IMR-90 (cell line): ENCODE measurements at regions not wholly inside any gene's neighbourhood (a gene's known extent, or its start where the extent isn't known, plus 50 kb on each side); places are given as distances from the start of the nearest gene placed in this dataset.

Experiments
- ATAC-seq: fragments of 200-7000 bp; cut with Tn5 transposase; 2 replicates; pipeline ENCODE4 v1.9.1; 2020; ENCODE audit warnings: low read depth, mild to moderate bottlenecking, moderate library complexity
- BruUV-seq: library from RNA; stranded (reverse); fragments of 400-500 nt; replicated peaks from 2 replicates; lab custom pipeline; 2021; lab: Mats Ljungman, UMichigan
- CTCF ChIA-PET: fragments of 300-600 bp; formaldehyde crosslinking; extraction: SDS; loops from one replicate; lab custom pipeline; 2021; ENCODE audit warnings: antibody characterized with exemption; lab: Yijun Ruan, JAX
- POLR2A ChIA-PET: fragments of 300-600 bp; sonication (Branson Sonifier 250); formaldehyde crosslinking; loops from one replicate; lab custom pipeline; 2022; ENCODE audit warnings: antibody characterized with exemption; ENCODE audit not compliant: unreplicated experiment; lab: Charles Lee
- DNase-seq: peaks from one replicate; pipeline ENCODE4 v3.0.0; 2013
- H2AFZ ChIP-seq: replicated peaks from 2 replicates; pipeline ENCODE3; 2013; ENCODE audit warnings: low read length, mild to moderate bottlenecking; ENCODE audit not compliant: poor library complexity
- H2AK5ac ChIP-seq: 2 replicates; pipeline ENCODE4 v1.6.1; 2013; ENCODE audit warnings: low read depth, low read length, inconsistent platforms
- H2AK9ac ChIP-seq: replicated peaks from 2 replicates; pipeline ENCODE3; 2013; ENCODE audit warnings: mild to moderate bottlenecking, low read depth, low read length, moderate library complexity; ENCODE audit not compliant: poor library complexity
- H2BK120ac ChIP-seq: 2 replicates; pipeline ENCODE4 v1.6.1; 2013; ENCODE audit warnings: low read depth, low read length, inconsistent platforms
- H2BK15ac ChIP-seq: 3 replicates; pipeline ENCODE4 v1.6.1; 2013; ENCODE audit warnings: low read depth, low read length, inconsistent platforms
- H2BK20ac ChIP-seq: 2 replicates; pipeline ENCODE4 v1.6.1; 2013; ENCODE audit warnings: low read depth, mild to moderate bottlenecking, inconsistent platforms, low read length, moderate library complexity
- H2BK5ac ChIP-seq: 2 replicates; pipeline ENCODE4 v1.6.1; 2013; ENCODE audit warnings: mild to moderate bottlenecking, low read depth, low read length, inconsistent platforms; ENCODE audit not compliant: poor library complexity, severe bottlenecking
- H3K14ac ChIP-seq: replicated peaks from 2 replicates; pipeline ENCODE4 v1.6.1; 2013; ENCODE audit warnings: low read depth, low read length, inconsistent platforms
- H3K18ac ChIP-seq: 2 replicates; pipeline ENCODE4 v1.6.1; 2013; ENCODE audit warnings: low read depth, low read length, control low read depth
- H3K23ac ChIP-seq: 2 replicates; pipeline ENCODE4 v1.6.1; 2013; ENCODE audit warnings: low read depth, low read length, inconsistent platforms
- H3K27ac ChIP-seq: 2 replicates; pipeline ENCODE4 v1.5.1; 2013; ENCODE audit warnings: mild to moderate bottlenecking, control low read depth, low read length; ENCODE audit not compliant: insufficient read depth
- H3K27me3 ChIP-seq: 2 replicates; pipeline ENCODE4 v1.6.1; 2013; ENCODE audit warnings: low read length; ENCODE audit not compliant: control insufficient read depth, insufficient read depth
- H3K36me3 ChIP-seq: 2 replicates; pipeline ENCODE4 v1.6.1; 2013; ENCODE audit warnings: low read length, mixed read lengths; ENCODE audit not compliant: control insufficient read depth, insufficient read depth
- H3K4ac ChIP-seq: 2 replicates; pipeline ENCODE4 v1.6.1; 2013; ENCODE audit warnings: low read depth, low read length, inconsistent platforms
- H3K4me1 ChIP-seq: 2 replicates; pipeline ENCODE4 v1.6.1; 2013; ENCODE audit warnings: low read length, mixed read lengths; ENCODE audit not compliant: control insufficient read depth, insufficient read depth
- H3K4me2 ChIP-seq: 2 replicates; pipeline ENCODE4 v1.6.1; 2013; ENCODE audit warnings: low read depth, mild to moderate bottlenecking, control low read depth, low read length, moderate library complexity
- H3K4me3 ChIP-seq: 2 replicates; pipeline ENCODE4 v1.5.1; 2013; ENCODE audit warnings: low read depth, mild to moderate bottlenecking, control low read depth, low read length, moderate library complexity; ENCODE audit not compliant: insufficient read depth
- H3K56ac ChIP-seq: 2 replicates; pipeline ENCODE4 v1.6.1; 2013; ENCODE audit warnings: low read length, inconsistent platforms; ENCODE audit not compliant: insufficient read depth; ENCODE audit errors: extremely low read depth
- H3K79me1 ChIP-seq, 2 experiments: 2 replicates each; pipeline ENCODE4 v1.6.1; 2013; ENCODE audit warnings: low read length in 2 of 2, inconsistent platforms in 1 of 2, low read depth in 1 of 2
- H3K9ac ChIP-seq: 2 replicates; pipeline ENCODE4 v1.6.1; 2013; ENCODE audit warnings: low read depth, low read length, control low read depth
- H3K9me1 ChIP-seq: 2 replicates; pipeline ENCODE4 v1.6.1; 2013; ENCODE audit warnings: low read length, inconsistent platforms; ENCODE audit not compliant: insufficient read depth
- H3K9me3 ChIP-seq: 2 replicates; pipeline ENCODE4 v1.6.1; 2013; ENCODE audit warnings: low read length; ENCODE audit not compliant: control insufficient read depth, insufficient read depth
- H4K20me1 ChIP-seq: 2 replicates; pipeline ENCODE4 v1.6.1; 2013; ENCODE audit warnings: low read length, inconsistent platforms; ENCODE audit not compliant: insufficient read depth
- H4K5ac ChIP-seq: 2 replicates; pipeline ENCODE4 v1.6.1; 2013; ENCODE audit warnings: mild to moderate bottlenecking, low read depth, low read length, control low read depth
- H4K8ac ChIP-seq, 2 experiments: 2 replicates each; pipeline ENCODE4 v1.6.1; 2013; ENCODE audit warnings: low read depth in 2 of 2, low read length in 2 of 2, control low read depth in 1 of 2, inconsistent platforms in 1 of 2
- H4K91ac ChIP-seq: 2 replicates; pipeline ENCODE4 v1.6.1; 2013; ENCODE audit warnings: low read depth, low read length, inconsistent platforms; ENCODE audit not compliant: insufficient read depth
- BHLHE40 ChIP-seq: fragments of 150-350 bp; IDR thresholded peaks from 2 replicates; pipeline ENCODE4 v1.6.1; 2016; ENCODE audit warnings: mild to moderate bottlenecking, low read depth, low read length
- CEBPB ChIP-seq: IDR thresholded peaks from 2 replicates; pipeline ENCODE4 v1.6.1; 2012; ENCODE audit warnings: low read depth, low read length, improper control_type of control experiment
- CHD1 ChIP-seq: IDR thresholded peaks from 2 replicates; pipeline ENCODE4 v1.6.1; 2012; ENCODE audit warnings: low read depth, low read length, improper control_type of control experiment
- ELK1 ChIP-seq: fragments of 150-350 bp; IDR thresholded peaks from 2 replicates; pipeline ENCODE4 v1.6.1; 2016; ENCODE audit warnings: low read depth, mild to moderate bottlenecking, low read length, moderate library complexity, borderline replicate concordance
- FOS ChIP-seq: fragments of 150-350 bp; IDR thresholded peaks from 2 replicates; pipeline ENCODE4 v1.6.1; 2016; ENCODE audit warnings: low read depth, low read length
- MAFK ChIP-seq: IDR thresholded peaks from 2 replicates; pipeline ENCODE4 v1.6.1; 2012; ENCODE audit warnings: low read depth, low read length, improper control_type of control experiment
- MAZ ChIP-seq: IDR thresholded peaks from 2 replicates; pipeline ENCODE4 v1.6.1; 2012; ENCODE audit warnings: low read depth, mild to moderate bottlenecking, low read length, improper control_type of control experiment, moderate library complexity, borderline replicate concordance
- MXI1 ChIP-seq: IDR thresholded peaks from 2 replicates; pipeline ENCODE4 v1.6.1; 2012; ENCODE audit warnings: low read depth, mild to moderate bottlenecking, low read length, moderate library complexity, borderline replicate concordance
- NFE2L2 ChIP-seq: fragments of 150-350 bp; IDR thresholded peaks from 2 replicates; pipeline ENCODE4 v1.6.1; 2016; ENCODE audit warnings: low read depth, mild to moderate bottlenecking, low read length
- POLR2A ChIP-seq: IDR thresholded peaks from 2 replicates; pipeline ENCODE4 v1.6.1; 2012; ENCODE audit warnings: mild to moderate bottlenecking, low read depth, low read length
- RAD21 ChIP-seq: IDR thresholded peaks from 2 replicates; pipeline ENCODE4 v1.6.1; 2012; ENCODE audit warnings: low read length, improper control_type of control experiment
- RCOR1 ChIP-seq: IDR thresholded peaks from 2 replicates; pipeline ENCODE4 v1.6.1; 2012; ENCODE audit warnings: mild to moderate bottlenecking, low read length, improper control_type of control experiment; ENCODE audit not compliant: insufficient replicate concordance
- RFX5 ChIP-seq: IDR thresholded peaks from 2 replicates; pipeline ENCODE4 v1.8.0; 2012; ENCODE audit warnings: low read depth, mild to moderate bottlenecking, low read length, moderate library complexity
- SMC3 ChIP-seq: fragments of 150-350 bp; IDR thresholded peaks from 2 replicates; pipeline ENCODE4 v1.6.1; 2016; ENCODE audit warnings: low read depth, mild to moderate bottlenecking, antibody characterized with exemption, low read length, moderate library complexity
- USF2 ChIP-seq: fragments of 150-350 bp; IDR thresholded peaks from 2 replicates; pipeline ENCODE4 v1.6.1; 2017; ENCODE audit warnings: mild to moderate bottlenecking, antibody characterized with exemption, low read length, low read depth
- WGBS, 2 experiments: methylation state at CpG; one replicate each; pipeline versions ENCODE4 v1.1.5 to v1.1.7; 2013; ENCODE audit warnings: missing lambda C conversion rate in 2 of 2; ENCODE audit not compliant: insufficient read length in 1 of 2; ENCODE audit errors: extremely low coverage in 2 of 2; 5-methylcytosine and 5-hydroxymethylcytosine counted together
- dilution Hi-C: fragments of 300-500 bp; cut with HindIII; formaldehyde crosslinking; loops from one replicate; pipeline ENCODE4 v1.14.3; 2018; ENCODE audit warnings: low sequenced_read_pairs; ENCODE audit not compliant: unreplicated experiment
- in situ Hi-C: fragments of 300-500 bp; cut with MboI; formaldehyde crosslinking; loops from 3 replicates; pipeline ENCODE4 v1.14.3; 2019; ENCODE audit warnings: low sequenced_read_pairs, inconsistent platforms, mixed read lengths
- intact Hi-C: fragments of 100-400 bp; cut with micrococcal nuclease; formaldehyde crosslinking; loops from 2 replicates; pipeline ENCODE4 v1.10.0; 2022

- Histone ChIP-seq H2AK9ac (no peak overlapping the region), H3K4me1 (no peaks in the 10 kb centered on the region)
Observed at GRCh38 chr12:31206038-31206670, 119.8 kb downstream of the SINHCAF start.

More at GRCh38 chr12:31206038-31206670, 119.8 kb downstream of the SINHCAF start:
- no peak overlapping the region for H3K4me3 ChIP-seq
- H2AFZ ChIP-seq, result no peak overlapping the region
- no peaks in the 10 kb centered on the region for H3K9me1 ChIP-seq
- H3K9ac ChIP-seq, result no peak overlapping the region
- H3K27me3 ChIP-seq, result peaks cover 2% of the 10 kb centered on the region
- no peak overlapping the region for H2BK5ac ChIP-seq
- no peak for TF ChIP-seq FOS
- no peak for TF ChIP-seq BHLHE40
- TF ChIP-seq MAFK, result no peak
- no peak for TF ChIP-seq CHD1
- no peak for TF ChIP-seq RAD21
- TF ChIP-seq SMC3, result no peak
- TF ChIP-seq ELK1, result no peak
- no peak for TF ChIP-seq NFE2L2
- no peak for TF ChIP-seq MAZ
- TF ChIP-seq RCOR1, result no peak
- no peak for TF ChIP-seq POLR2A
- no peak for TF ChIP-seq RFX5
- no peak for TF ChIP-seq MXI1
- TF ChIP-seq CEBPB, result no peak
- TF ChIP-seq USF2, result no peak
- H3K79me1 ChIP-seq, result no peaks in the 10 kb centered on the region
- H4K20me1 ChIP-seq, result no peaks in the 10 kb centered on the region
- POLR2A ChIA-PET, result no interaction called here
- intact Hi-C loops (no loop called here), dilution Hi-C loops (no loop called here), in situ Hi-C loops (no loop called here)
- H3K18ac ChIP-seq, result no peak overlapping the region
- no peak overlapping the region for H2AK5ac ChIP-seq
- H3K4me2 ChIP-seq, result no peak overlapping the region
- no TSS peak for BruUV-seq
- no CpG with 5 or more reads among the region's 4 CpGs for WGBS, 2 experiments
- H4K8ac ChIP-seq, result no peak overlapping the region
- no peak overlapping the region for H2BK20ac ChIP-seq
- CTCF ChIA-PET, result no interaction called here
- DNase-seq, result peak; percentile 41
- no peak overlapping the region for H3K27ac ChIP-seq
- H4K91ac ChIP-seq, result no peak overlapping the region
- no peak overlapping the region for H2BK15ac ChIP-seq
- H3K14ac ChIP-seq, result no peak overlapping the region
- no peak overlapping the region for H4K5ac ChIP-seq
- no peak overlapping the region for H3K23ac ChIP-seq
- H2BK120ac ChIP-seq, result no peak overlapping the region
- H3K56ac ChIP-seq, result no peak overlapping the region; the same call in 1 of the 2 replicates
- H3K4ac ChIP-seq, result no peak overlapping the region
- H3K9me3 ChIP-seq, result no peaks in the 10 kb centered on the region
- ATAC-seq, result no peak
- H3K36me3 ChIP-seq, result no peaks in the 10 kb centered on the region
